GM19238 (cell line): ENCODE measurements at regions not wholly inside any gene's neighbourhood (a gene's known extent, or its start where the extent isn't known, plus 50 kb on each side); places are given as distances from the start of the nearest gene placed in this dataset.

Experiments used
- DNase-seq: peaks from one replicate; pipeline ENCODE4 v3.0.0; 2011; ENCODE audit warnings: low spot score; ENCODE audit not compliant: insufficient read length

GRCh38 chr3:127134466-127134865 lies 58.5 kb upstream of the PRR23E start:
- no peak for DNase-seq

GRCh38 chr3:127134887-127135240 lies 58.1 kb upstream of the PRR23E start:
- DNase-seq: no peak

- DNase-seq: no peak
Measured at GRCh38 chr3:127135241-127136023, 57.5 kb upstream of the PRR23E start.

GRCh38 chr3:127136024-127136600 lies 56.8 kb upstream of the PRR23E start:
- no peak for DNase-seq

- no peak for DNase-seq
Measured at GRCh38 chr3:127136706-127137105, 56.2 kb upstream of the PRR23E start.

- DNase-seq: no peak
Measured at GRCh38 chr3:127137113-127137512, 55.8 kb upstream of the PRR23E start.

- DNase-seq: no peak
Measured at GRCh38 chr3:127137757-127138536, 55.0 kb upstream of the PRR23E start.

- DNase-seq: no peak
Measured at GRCh38 chr3:127139601-127140500, 53.1 kb upstream of the PRR23E start.

GRCh38 chr3:127140501-127141460 lies 52.1 kb upstream of the PRR23E start:
- DNase-seq: no peak

GRCh38 chr3:127141921-127142730 lies 50.8 kb upstream of the PRR23E start:
- no peak for DNase-seq
